NT2/D1 (cell line): ENCODE measurements at regions not wholly inside any gene's neighbourhood (a gene's known extent, or its start where the extent isn't known, plus 50 kb on each side); places are given as distances from the start of the nearest gene placed in this dataset.

ENCODE experiments used
- DNase-seq: peaks from one replicate; pipeline ENCODE4 v3.0.0-alpha.2; 2011; ENCODE audit warnings: low read depth, low spot score
- H3K27me3 ChIP-seq: 2 replicates; pipeline ENCODE4 v1.6.0; 2011; ENCODE audit warnings: mild to moderate bottlenecking; ENCODE audit not compliant: insufficient read length, insufficient read depth
- H3K36me3 ChIP-seq: 2 replicates; pipeline ENCODE4 v1.6.1; 2011; ENCODE audit warnings: mild to moderate bottlenecking, low read length, mixed read lengths; ENCODE audit not compliant: insufficient read depth, insufficient read length
- H3K4me1 ChIP-seq: 2 replicates; pipeline ENCODE4 v1.5.1; 2011; ENCODE audit not compliant: insufficient read depth, insufficient read length
- H3K4me3 ChIP-seq: 2 replicates; pipeline ENCODE4 v1.5.1; 2011; ENCODE audit warnings: low read depth; ENCODE audit not compliant: insufficient read length
- H3K9ac ChIP-seq: 2 replicates; pipeline ENCODE4 v1.6.0; 2011; ENCODE audit warnings: low read depth; ENCODE audit not compliant: insufficient read length
- H3K9me3 ChIP-seq: 2 replicates; pipeline ENCODE4 v1.5.1; 2011; ENCODE audit warnings: mild to moderate bottlenecking, low read length; ENCODE audit not compliant: insufficient read depth
- SUZ12 ChIP-seq: IDR thresholded peaks from 2 replicates; pipeline ENCODE4 v1.6.1; 2011; ENCODE audit not compliant: insufficient read length, insufficient read depth; ENCODE audit errors: extremely low read depth
- YY1 ChIP-seq: IDR thresholded peaks from 2 replicates; pipeline ENCODE4 v1.6.1; 2011; ENCODE audit not compliant: insufficient read length, insufficient read depth
- ZNF274 ChIP-seq: IDR thresholded peaks from 2 replicates; pipeline ENCODE4 v1.6.1; 2011; ENCODE audit warnings: mild to moderate bottlenecking, low read depth, low read length

GRCh38 chr18:49650426-49650891, 88.6 kb downstream of the LIPG start:
- H3K4me1 ChIP-seq = no peaks in the 10 kb centered on the region
- H3K27me3 ChIP-seq = no peaks in the 10 kb centered on the region
- no peak for DNase-seq
- H3K4me3 ChIP-seq = no peak overlapping the region
- H3K36me3 ChIP-seq = no peaks in the 10 kb centered on the region
- H3K9me3 ChIP-seq = no peaks in the 10 kb centered on the region
- TF ChIP-seq SUZ12 (no peak), ZNF274 (no peak), YY1 (no peak)
- H3K9ac ChIP-seq = no peak overlapping the region

GRCh38 chr18:49648811-49649210, 87.0 kb downstream of the LIPG start:
- Histone ChIP-seq H3K9me3 (no peaks in the 10 kb centered on the region), H3K4me1 (no peaks in the 10 kb centered on the region), H3K9ac (no peak overlapping the region), H3K27me3 (no peaks in the 10 kb centered on the region), H3K4me3 (no peak overlapping the region), H3K36me3 (no peaks in the 10 kb centered on the region)
- DNase-seq = no peak
- TF ChIP-seq SUZ12 (no peak), YY1 (no peak), ZNF274 (no peak)
